Natural killer cell (primary cell): ENCODE measurements at regions not wholly inside any gene's neighbourhood (a gene's known extent, or its start where the extent isn't known, plus 50 kb on each side); places are given as distances from the start of the nearest gene placed in this dataset.

Experiments
- ATAC-seq, 3 donors: fragments of 150-1000 bp in 2 of 3; fragments of 200-7000 bp in 1 of 3; cut with Tn5 transposase; 1 replicate in 1 of 3; 2 replicates in 2 of 3; pipeline ENCODE4 v1.10.0; 2021; ENCODE audit warnings: mild to moderate bottlenecking in 2 of 3, moderate library complexity in 2 of 3
- DNase-seq, 2 donors: peaks; one replicate each; pipeline versions ENCODE4 v3.0.0 to v3.0.0-alpha.2; 2013 to 2021; ENCODE audit warnings: mixed read lengths in 1 of 2
- H3K27ac ChIP-seq: one replicate; pipeline ENCODE4 v1.5.1; 2013; ENCODE audit warnings: mild to moderate bottlenecking, low read length
- H3K27me3 ChIP-seq: one replicate; pipeline ENCODE4 v1.6.1; 2013; ENCODE audit warnings: low read length; ENCODE audit not compliant: control insufficient read depth, insufficient read depth
- H3K36me3 ChIP-seq: one replicate; pipeline ENCODE4 v1.6.1; 2013; ENCODE audit warnings: low read length; ENCODE audit not compliant: control insufficient read depth, insufficient read depth
- H3K4me1 ChIP-seq: one replicate; pipeline ENCODE4 v1.6.1; 2013; ENCODE audit warnings: low read length; ENCODE audit not compliant: control insufficient read depth, insufficient read depth
- H3K4me3 ChIP-seq: one replicate; pipeline ENCODE4 v1.5.1; 2013; ENCODE audit warnings: low read length
- H3K9me3 ChIP-seq: one replicate; pipeline ENCODE4 v1.6.1; 2013; ENCODE audit warnings: low read length; ENCODE audit not compliant: control insufficient read depth, insufficient read depth
- H3K27ac Mint-ChIP-seq, 2 donors: one replicate each; pipeline ENCODE4 v1.8.0; 2022; ENCODE audit warnings: mild to moderate bottlenecking in 2 of 2, mixed read lengths in 2 of 2, moderate library complexity in 1 of 2
- H3K27me3 Mint-ChIP-seq, 2 donors: one replicate each; pipeline ENCODE4 v1.8.0; 2022; ENCODE audit warnings: low read depth in 2 of 2, mixed read lengths in 2 of 2
- H3K36me3 Mint-ChIP-seq: one replicate; pipeline ENCODE4 v1.8.0; 2022; ENCODE audit warnings: mixed read lengths
- H3K4me1 Mint-ChIP-seq, 2 donors: one replicate each; pipeline ENCODE4 v1.8.0; 2022; ENCODE audit warnings: mixed read lengths in 2 of 2
- H3K4me3 Mint-ChIP-seq: one replicate; pipeline ENCODE4 v1.8.0; 2022; ENCODE audit warnings: mild to moderate bottlenecking, moderate library complexity, mixed read lengths
- H3K9me3 Mint-ChIP-seq, 2 donors: one replicate each; pipeline ENCODE4 v1.8.0; 2022; ENCODE audit warnings: mixed read lengths in 2 of 2
- WGBS: methylation state at CpG from one replicate; pipeline ENCODE4 v1.1.7; 2013; ENCODE audit warnings: missing lambda C conversion rate; ENCODE audit not compliant: insufficient coverage; 5-methylcytosine and 5-hydroxymethylcytosine counted together
- intact Hi-C: fragments of 100-400 bp; cut with micrococcal nuclease; formaldehyde crosslinking; loops from one replicate; pipeline ENCODE4 v1.14.2; 2022
- TF ChIP-seq, protein P1 (sequence below): fragments of 200-600 bp; IDR thresholded peaks from one replicate; pipeline ENCODE4 v1.8.0; 2022; ENCODE audit warnings: antibody characterized with exemption

DNA sequence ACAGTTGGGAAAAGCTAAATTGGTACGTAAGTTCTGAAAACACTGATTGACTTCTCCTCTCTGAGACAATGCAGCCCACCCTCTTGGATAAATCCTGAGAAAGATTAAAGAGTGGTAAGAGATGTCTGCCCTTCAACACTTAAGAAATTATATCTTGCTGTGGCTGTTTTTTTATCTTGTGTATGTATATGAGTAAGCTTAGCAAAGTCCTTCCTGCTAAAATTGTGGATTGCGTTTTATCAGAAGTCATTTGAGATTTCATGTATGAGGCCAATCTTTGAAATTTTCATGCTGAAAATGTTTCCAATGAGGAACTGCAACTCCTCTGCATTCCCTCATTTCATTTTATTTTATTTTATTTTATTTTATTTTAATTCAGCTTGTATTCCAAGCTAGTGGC is 106.2 kb upstream of the INHBA start:
- H3K36me3 Mint-ChIP-seq, result no peaks in the 10 kb centered on the region
- TF ChIP-seq, protein P1, sequence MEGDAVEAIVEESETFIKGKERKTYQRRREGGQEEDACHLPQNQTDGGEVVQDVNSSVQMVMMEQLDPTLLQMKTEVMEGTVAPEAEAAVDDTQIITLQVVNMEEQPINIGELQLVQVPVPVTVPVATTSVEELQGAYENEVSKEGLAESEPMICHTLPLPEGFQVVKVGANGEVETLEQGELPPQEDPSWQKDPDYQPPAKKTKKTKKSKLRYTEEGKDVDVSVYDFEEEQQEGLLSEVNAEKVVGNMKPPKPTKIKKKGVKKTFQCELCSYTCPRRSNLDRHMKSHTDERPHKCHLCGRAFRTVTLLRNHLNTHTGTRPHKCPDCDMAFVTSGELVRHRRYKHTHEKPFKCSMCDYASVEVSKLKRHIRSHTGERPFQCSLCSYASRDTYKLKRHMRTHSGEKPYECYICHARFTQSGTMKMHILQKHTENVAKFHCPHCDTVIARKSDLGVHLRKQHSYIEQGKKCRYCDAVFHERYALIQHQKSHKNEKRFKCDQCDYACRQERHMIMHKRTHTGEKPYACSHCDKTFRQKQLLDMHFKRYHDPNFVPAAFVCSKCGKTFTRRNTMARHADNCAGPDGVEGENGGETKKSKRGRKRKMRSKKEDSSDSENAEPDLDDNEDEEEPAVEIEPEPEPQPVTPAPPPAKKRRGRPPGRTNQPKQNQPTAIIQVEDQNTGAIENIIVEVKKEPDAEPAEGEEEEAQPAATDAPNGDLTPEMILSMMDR, result no peak

DNA sequence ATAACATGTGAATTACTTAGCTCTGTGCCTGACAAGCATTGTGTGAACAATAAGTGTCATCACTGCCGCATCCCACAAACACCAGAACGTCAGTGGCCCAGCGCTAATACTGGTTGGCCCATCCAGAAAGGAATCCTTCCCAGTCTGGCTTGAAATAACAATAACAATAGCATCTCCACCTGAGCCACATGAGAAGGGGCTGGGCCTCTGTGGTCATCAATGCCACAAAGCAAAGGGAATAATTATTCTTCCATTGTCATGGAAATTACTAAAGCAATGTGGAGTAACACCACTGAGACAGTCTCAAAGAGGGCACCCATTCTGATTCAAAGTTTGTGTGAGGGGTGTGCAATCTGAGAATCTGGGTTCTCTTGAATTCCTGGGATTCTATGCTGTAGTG is 105.7 kb upstream of the INHBA start:
- Mint-ChIP-seq H3K27ac (no peak overlapping the region), H3K36me3 (no peaks in the 10 kb centered on the region), H3K9me3 (no peaks in the 10 kb centered on the region), H3K27me3 (no peaks in the 10 kb centered on the region), H3K4me1 (peaks cover 8 to 14% of the 10 kb centered on the region in 2 donors), H3K4me3 (no peak overlapping the region)
- no peaks in the 10 kb centered on the region for H3K4me1 ChIP-seq
- no peaks in the 10 kb centered on the region for H3K9me3 ChIP-seq
- 94% methylated on average over 3 of the region's 3 CpGs for WGBS
- DNase-seq, result no peak
- H3K4me3 ChIP-seq, result no peak overlapping the region
- TF ChIP-seq, protein P1, result no peak
- ATAC-seq, result no peak
- H3K27me3 ChIP-seq, result no peaks in the 10 kb centered on the region
- H3K27ac ChIP-seq, result no peak overlapping the region
- intact Hi-C loops, result no loop called here
- no peaks in the 10 kb centered on the region for H3K36me3 ChIP-seq

More for the DNA sequence above, 106.2 kb upstream of the INHBA start:
- H3K9me3 Mint-ChIP-seq, result no peaks in the 10 kb centered on the region
- ATAC-seq (no peak), DNase-seq (no peak)
- H3K4me1 Mint-ChIP-seq, result peaks cover 10 to 15% of the 10 kb centered on the region in 2 donors
- no peak overlapping the region for H3K27ac Mint-ChIP-seq
- 86% methylated on average over 2 of the region's 2 CpGs for WGBS
- no peaks in the 10 kb centered on the region for H3K27me3 ChIP-seq
- no peaks in the 10 kb centered on the region for H3K9me3 ChIP-seq
- no peaks in the 10 kb centered on the region for H3K36me3 ChIP-seq
- H3K4me3 ChIP-seq, result no peak overlapping the region
- no peak overlapping the region for H3K4me3 Mint-ChIP-seq
- H3K4me1 ChIP-seq, result no peaks in the 10 kb centered on the region
- intact Hi-C loops, result no loop called here
- H3K27me3 Mint-ChIP-seq, result no peaks in the 10 kb centered on the region
- no peak overlapping the region for H3K27ac ChIP-seq

DNA sequence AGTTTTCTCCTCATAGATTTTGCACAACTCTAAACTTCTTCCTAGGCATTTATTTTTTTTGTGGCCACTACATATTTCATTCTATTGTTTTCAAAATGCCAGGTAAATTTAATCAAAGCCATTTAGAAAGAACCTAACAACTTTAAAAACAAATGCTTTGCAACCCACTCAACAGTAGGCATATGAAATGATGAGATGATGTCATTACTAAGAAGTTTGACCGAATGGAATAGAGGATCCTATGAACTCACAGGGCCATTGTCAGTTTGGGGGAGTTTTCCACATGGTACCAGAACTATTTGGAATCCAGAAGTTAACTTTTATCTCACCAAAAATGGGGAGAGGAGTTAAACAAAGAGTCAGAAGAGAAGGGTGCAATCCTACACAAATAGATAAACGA is 100.7 kb upstream of the INHBA start:
- Histone ChIP-seq H3K36me3 (no peaks in the 10 kb centered on the region), H3K4me1 (no peaks in the 10 kb centered on the region), H3K27ac (no peak overlapping the region), H3K9me3 (no peaks in the 10 kb centered on the region), H3K27me3 (no peaks in the 10 kb centered on the region), H3K4me3 (no peak overlapping the region)
- no peaks in the 10 kb centered on the region for H3K36me3 Mint-ChIP-seq
- no peaks in the 10 kb centered on the region for H3K4me1 Mint-ChIP-seq
- no peaks in the 10 kb centered on the region for H3K9me3 Mint-ChIP-seq
- no peak for DNase-seq
- no peak for ATAC-seq
- H3K4me3 Mint-ChIP-seq, result no peak overlapping the region
- H3K27ac Mint-ChIP-seq, result no peak overlapping the region
- H3K27me3 Mint-ChIP-seq, result peaks cover 0 to 2% of the 10 kb centered on the region in 2 donors
- intact Hi-C loops, result no loop called here
- 83% methylated on average over 1 of the region's 2 CpGs for WGBS
- TF ChIP-seq, protein P1, result no peak

DNA sequence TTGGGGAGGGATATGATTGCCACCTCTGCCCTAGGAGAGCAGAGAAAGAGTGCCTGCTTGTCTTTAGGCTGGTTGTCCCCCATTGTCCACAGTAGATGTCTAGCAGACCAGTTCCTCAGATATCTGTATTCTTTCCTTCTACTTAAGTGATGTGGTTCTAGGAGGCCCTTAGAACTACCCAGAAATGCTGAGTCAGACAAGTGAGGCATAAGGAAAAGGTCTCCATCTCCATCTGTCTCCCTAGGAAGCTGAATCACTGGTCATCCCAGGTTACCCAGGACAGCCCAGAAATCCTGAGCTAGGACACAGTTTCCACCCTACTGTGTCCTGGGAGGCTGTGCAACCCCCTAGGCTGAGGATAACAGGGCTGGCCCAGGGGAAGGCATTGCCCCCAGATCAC is 93.4 kb upstream of the INHBA start:
- no peaks in the 10 kb centered on the region for H3K9me3 Mint-ChIP-seq
- no peaks in the 10 kb centered on the region for H3K27me3 Mint-ChIP-seq
- Histone ChIP-seq H3K36me3 (no peaks in the 10 kb centered on the region), H3K4me1 (no peaks in the 10 kb centered on the region), H3K27ac (no peak overlapping the region), H3K4me3 (no peak overlapping the region), H3K27me3 (no peaks in the 10 kb centered on the region), H3K9me3 (no peaks in the 10 kb centered on the region)
- intact Hi-C loops, result no loop called here
- TF ChIP-seq, protein P1, result no peak
- H3K36me3 Mint-ChIP-seq, result no peaks in the 10 kb centered on the region
- no peaks in the 10 kb centered on the region for H3K4me1 Mint-ChIP-seq
- DNase-seq (no peak), ATAC-seq (no peak)
- H3K27ac Mint-ChIP-seq, result no peak overlapping the region
- no peak overlapping the region for H3K4me3 Mint-ChIP-seq
